ENCODE measurements at regions not wholly inside any gene's neighbourhood (a gene's known extent, or its start where the extent isn't known, plus 50 kb on each side); places are given as distances from the start of the nearest gene placed in this dataset.

DNA sequence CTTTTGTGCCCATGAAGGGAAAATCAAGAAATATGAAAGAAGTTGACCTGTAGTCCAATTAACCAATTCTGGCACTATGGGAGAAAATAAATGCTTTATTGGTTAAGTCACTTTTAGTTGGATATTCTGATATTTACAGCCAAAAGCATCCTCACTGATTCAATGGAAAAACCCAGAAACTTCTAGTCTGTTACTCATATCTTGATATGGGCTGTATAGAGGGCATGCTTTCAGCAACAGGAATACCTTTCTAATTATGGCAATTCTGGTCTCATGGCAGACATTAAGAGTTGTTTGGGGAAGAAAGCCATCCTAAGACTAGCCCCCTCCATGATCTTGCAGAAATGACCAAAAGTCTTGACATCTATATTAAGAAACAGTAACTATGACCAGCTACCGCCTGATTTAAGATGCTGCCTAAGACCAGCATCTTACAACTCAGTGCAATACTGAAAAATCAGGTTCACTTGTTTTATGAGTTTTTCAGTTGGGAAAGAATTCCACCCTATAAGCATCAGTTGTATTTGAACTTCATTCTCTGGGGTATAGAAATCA is 91.5 kb upstream of the VAV3 start:
- TF ChIP-seq, protein P1, sequence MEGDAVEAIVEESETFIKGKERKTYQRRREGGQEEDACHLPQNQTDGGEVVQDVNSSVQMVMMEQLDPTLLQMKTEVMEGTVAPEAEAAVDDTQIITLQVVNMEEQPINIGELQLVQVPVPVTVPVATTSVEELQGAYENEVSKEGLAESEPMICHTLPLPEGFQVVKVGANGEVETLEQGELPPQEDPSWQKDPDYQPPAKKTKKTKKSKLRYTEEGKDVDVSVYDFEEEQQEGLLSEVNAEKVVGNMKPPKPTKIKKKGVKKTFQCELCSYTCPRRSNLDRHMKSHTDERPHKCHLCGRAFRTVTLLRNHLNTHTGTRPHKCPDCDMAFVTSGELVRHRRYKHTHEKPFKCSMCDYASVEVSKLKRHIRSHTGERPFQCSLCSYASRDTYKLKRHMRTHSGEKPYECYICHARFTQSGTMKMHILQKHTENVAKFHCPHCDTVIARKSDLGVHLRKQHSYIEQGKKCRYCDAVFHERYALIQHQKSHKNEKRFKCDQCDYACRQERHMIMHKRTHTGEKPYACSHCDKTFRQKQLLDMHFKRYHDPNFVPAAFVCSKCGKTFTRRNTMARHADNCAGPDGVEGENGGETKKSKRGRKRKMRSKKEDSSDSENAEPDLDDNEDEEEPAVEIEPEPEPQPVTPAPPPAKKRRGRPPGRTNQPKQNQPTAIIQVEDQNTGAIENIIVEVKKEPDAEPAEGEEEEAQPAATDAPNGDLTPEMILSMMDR (IDR thresholded peaks at IDR 0.05; ENCODE audit: low read depth, low read length) = no peak
- TF ChIP-seq EZH2phosphoT487 (IDR thresholded peaks at IDR 0.05; ENCODE audit: low read depth) = no peak
